BJ (cell line): ENCODE measurements at regions not wholly inside any gene's neighbourhood (a gene's known extent, or its start where the extent isn't known, plus 50 kb on each side); places are given as distances from the start of the nearest gene placed in this dataset.
"Not testable (repeated sequence)": the region's sequence is repeated elsewhere in the genome, so short reads cannot be mapped to it uniquely, and the experiment has no call there.

ENCODE experiments used
- CTCF ChIA-PET: fragments of 350-600 bp; formaldehyde crosslinking; extraction: SDS; loops from one replicate; lab custom pipeline; 2021; ENCODE audit warnings: antibody characterized with exemption, inconsistent platforms; lab: Yijun Ruan, JAX
- POLR2A ChIA-PET: fragments of 300-600 bp; sonication (Branson Sonifier 250); formaldehyde crosslinking; extraction: SDS; loops from one replicate; lab custom pipeline; 2021; ENCODE audit warnings: antibody characterized with exemption; lab: Charles Lee
- DNase-seq: peaks from one replicate; pipeline ENCODE4 v3.0.0-alpha.2; 2011; ENCODE audit warnings: low read depth
- H3K27me3 ChIP-seq: 2 replicates; pipeline ENCODE4 v1.6.0; 2011; ENCODE audit warnings: low read length; ENCODE audit not compliant: control insufficient read depth, insufficient read depth
- H3K36me3 ChIP-seq: 2 replicates; pipeline ENCODE4 v1.5.1; 2011; ENCODE audit warnings: low read length; ENCODE audit not compliant: control insufficient read depth, insufficient read depth
- H3K4me3 ChIP-seq: 2 replicates; pipeline ENCODE4 v1.5.1; 2011; ENCODE audit warnings: low read depth, mild to moderate bottlenecking, control low read depth, low read length
- TF ChIP-seq, protein P1 (sequence below): IDR thresholded peaks from 2 replicates; pipeline ENCODE4 v1.5.1; 2011; ENCODE audit warnings: low read depth, mild to moderate bottlenecking, control low read depth, inconsistent platforms, low read length, moderate library complexity; ENCODE audit not compliant: insufficient read depth

DNA sequence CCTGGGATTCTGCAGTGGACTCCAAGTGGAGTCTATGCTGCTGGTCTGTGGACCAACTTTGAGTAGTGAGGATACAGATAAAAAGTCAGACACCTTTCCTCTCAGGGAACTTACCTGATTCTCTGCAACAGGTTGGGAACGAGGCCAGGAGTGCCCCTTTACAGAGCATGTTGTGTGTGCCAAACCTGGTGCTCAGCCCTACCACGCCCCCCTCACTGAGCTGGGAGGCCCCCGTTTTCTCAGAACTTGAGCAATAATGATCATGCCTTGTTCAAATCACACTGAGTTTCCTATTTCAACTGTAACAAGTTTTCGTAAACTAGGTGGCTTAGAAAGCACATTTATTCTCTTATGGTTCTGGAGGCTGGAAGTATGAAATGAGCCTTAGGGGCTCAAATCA is 182.0 kb downstream of the COPRS start:
- no peak overlapping the region for H3K4me3 ChIP-seq
- POLR2A ChIA-PET: no interaction called here
- TF ChIP-seq, protein P1, sequence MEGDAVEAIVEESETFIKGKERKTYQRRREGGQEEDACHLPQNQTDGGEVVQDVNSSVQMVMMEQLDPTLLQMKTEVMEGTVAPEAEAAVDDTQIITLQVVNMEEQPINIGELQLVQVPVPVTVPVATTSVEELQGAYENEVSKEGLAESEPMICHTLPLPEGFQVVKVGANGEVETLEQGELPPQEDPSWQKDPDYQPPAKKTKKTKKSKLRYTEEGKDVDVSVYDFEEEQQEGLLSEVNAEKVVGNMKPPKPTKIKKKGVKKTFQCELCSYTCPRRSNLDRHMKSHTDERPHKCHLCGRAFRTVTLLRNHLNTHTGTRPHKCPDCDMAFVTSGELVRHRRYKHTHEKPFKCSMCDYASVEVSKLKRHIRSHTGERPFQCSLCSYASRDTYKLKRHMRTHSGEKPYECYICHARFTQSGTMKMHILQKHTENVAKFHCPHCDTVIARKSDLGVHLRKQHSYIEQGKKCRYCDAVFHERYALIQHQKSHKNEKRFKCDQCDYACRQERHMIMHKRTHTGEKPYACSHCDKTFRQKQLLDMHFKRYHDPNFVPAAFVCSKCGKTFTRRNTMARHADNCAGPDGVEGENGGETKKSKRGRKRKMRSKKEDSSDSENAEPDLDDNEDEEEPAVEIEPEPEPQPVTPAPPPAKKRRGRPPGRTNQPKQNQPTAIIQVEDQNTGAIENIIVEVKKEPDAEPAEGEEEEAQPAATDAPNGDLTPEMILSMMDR: no peak
- CTCF ChIA-PET: no interaction called here
- no peak for DNase-seq
- H3K27me3 ChIP-seq: no peaks in the 10 kb centered on the region
- H3K36me3 ChIP-seq: no peaks in the 10 kb centered on the region

DNA sequence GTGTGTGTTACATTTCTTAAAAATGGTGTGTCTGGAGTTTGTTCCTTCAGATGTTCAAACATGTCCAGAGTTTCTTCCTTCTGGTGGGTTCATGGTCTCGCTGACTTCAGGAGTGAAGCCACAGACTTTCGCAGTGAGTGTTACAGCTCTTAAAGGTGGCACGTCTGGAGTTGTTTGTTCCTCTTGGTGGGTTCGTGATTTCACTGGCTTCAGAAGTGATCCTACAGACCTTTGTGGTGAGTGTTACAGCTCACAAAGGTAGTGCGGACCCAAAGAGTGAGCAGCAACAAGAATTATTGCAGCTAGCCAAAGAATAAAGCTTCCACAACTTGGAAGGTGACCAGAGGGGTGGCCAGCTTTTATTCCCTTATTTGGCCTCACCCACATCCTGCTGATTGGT is 183.7 kb downstream of the COPRS start:
- POLR2A ChIA-PET, H3K36me3 ChIP-seq, DNase-seq, H3K27me3 ChIP-seq, H3K4me3 ChIP-seq: not testable (repeated sequence)
- CTCF ChIA-PET: interaction anchor here (1.1 kb wide), 1 partner anchor 167 kb away, joined by 3 read pairs; no protein-coding TSS in a partner anchor

GRCh38 chr17:31674717-31675349 is 184.2 kb downstream of the COPRS start:
- no peak for DNase-seq
- H3K27me3 ChIP-seq: no peaks in the 10 kb centered on the region
- TF ChIP-seq, protein P1: no peak
- no peaks in the 10 kb centered on the region for H3K36me3 ChIP-seq
- POLR2A ChIA-PET: no interaction called here
- H3K4me3 ChIP-seq: no peak overlapping the region
- CTCF ChIA-PET: interaction anchor here (1.1 kb wide), 1 partner anchor 167 kb away, joined by 3 read pairs; no protein-coding TSS in a partner anchor

- TF ChIP-seq, protein P1: no peak
- POLR2A ChIA-PET: no interaction called here
- CTCF ChIA-PET: no interaction called here
- Histone ChIP-seq H3K4me3 (no peak overlapping the region), H3K36me3 (no peaks in the 10 kb centered on the region), H3K27me3 (no peaks in the 10 kb centered on the region)
- no peak for DNase-seq
Observed at GRCh38 chr17:31674305-31674704, 184.7 kb downstream of the COPRS start.

DNA sequence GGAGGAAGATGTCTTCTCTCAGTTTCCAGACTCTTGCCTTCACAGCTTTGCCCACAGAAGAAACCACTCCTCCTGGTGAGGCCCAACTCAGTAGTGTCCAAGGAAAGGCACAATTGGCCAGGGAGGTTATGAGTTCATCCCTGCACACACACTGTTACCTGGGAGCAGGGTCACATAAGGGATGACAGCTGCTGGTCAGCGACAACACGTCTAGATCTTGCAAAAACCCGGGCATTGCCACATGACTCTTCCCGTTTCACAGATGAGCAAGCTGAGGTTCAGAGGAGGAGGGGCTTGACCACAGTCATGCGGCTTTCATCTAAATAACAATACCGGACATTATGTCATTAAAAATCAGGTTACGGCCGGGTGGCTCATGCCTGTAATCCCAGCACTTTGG is 186.0 kb downstream of the COPRS start:
- H3K4me3 ChIP-seq: no peak overlapping the region
- ChIA-PET POLR2A (interaction anchor here (0.6 kb wide), 1 partner anchor 123 kb away, joined by 4 read pairs; no protein-coding TSS in a partner anchor), CTCF (interaction anchor here (1.7 to 2.0 kb wide), 2 partner anchors 14 to 169 kb away, joined by 4 to 5 read pairs; no protein-coding TSS in a partner anchor)
- TF ChIP-seq, protein P1: no peak
- H3K27me3 ChIP-seq: no peaks in the 10 kb centered on the region
- no peaks in the 10 kb centered on the region for H3K36me3 ChIP-seq
- no peak for DNase-seq
